CD14-positive monocyte (primary cell): ENCODE measurements at regions not wholly inside any gene's neighbourhood (a gene's known extent, or its start where the extent isn't known, plus 50 kb on each side); places are given as distances from the start of the nearest gene placed in this dataset.

ENCODE experiments used
- DNase-seq, 3 donors: peaks; one replicate each; pipeline ENCODE4 v3.0.0-alpha.2; 2011 to 2022
- H2AFZ ChIP-seq: 2 replicates; pipeline ENCODE4 v1.6.0; 2012; ENCODE audit warnings: mild to moderate bottlenecking, low read depth, low read length, inconsistent platforms; ENCODE audit not compliant: insufficient read depth, poor library complexity, severe bottlenecking
- H3K27ac ChIP-seq, 2 donors: 1 replicate in 1 of 2; 2 replicates in 1 of 2; pipeline ENCODE4 v1.5.1; 2012 to 2013; ENCODE audit warnings: low read length in 2 of 2, control low read depth in 1 of 2, inconsistent platforms in 1 of 2, low read depth in 1 of 2, mild to moderate bottlenecking in 1 of 2
- H3K27me3 ChIP-seq, 2 donors: one replicate each; pipeline versions ENCODE4 v1.6.0 to v1.6.1; 2011 to 2013; ENCODE audit warnings: low read length in 2 of 2; ENCODE audit not compliant: control insufficient read depth in 2 of 2, insufficient read depth in 2 of 2
- H3K36me3 ChIP-seq, 2 donors: replicated peaks in 1 of 2; 1 replicate in 1 of 2; 2 replicates in 1 of 2; pipeline versions ENCODE4 v1.5.1 to v1.6.1; 2012 to 2013; ENCODE audit warnings: low read length in 2 of 2, control low read depth in 1 of 2, inconsistent platforms in 1 of 2, mild to moderate bottlenecking in 1 of 2; ENCODE audit not compliant: insufficient read depth in 2 of 2, control insufficient read depth in 1 of 2
- H3K4me1 ChIP-seq, 2 donors: 1 replicate in 1 of 2; 2 replicates in 1 of 2; pipeline versions ENCODE4 v1.5.1 to v1.6.1; 2012 to 2013; ENCODE audit warnings: low read length in 2 of 2, control low read depth in 1 of 2, inconsistent platforms in 1 of 2, mild to moderate bottlenecking in 1 of 2, moderate library complexity in 1 of 2; ENCODE audit not compliant: insufficient read depth in 2 of 2, control insufficient read depth in 1 of 2
- H3K4me2 ChIP-seq: replicated peaks from 2 replicates; pipeline ENCODE3; 2012; ENCODE audit warnings: low read length, moderate library complexity, mild to moderate bottlenecking; ENCODE audit not compliant: poor library complexity, severe bottlenecking; ENCODE audit errors: extremely low read depth
- H3K4me3 ChIP-seq, 3 experiments: fragments of 200-600 bp in 1 of 3; sonication (generic) in 1 of 3; replicated peaks in 1 of 3; 1 replicate in 2 of 3; 2 replicates in 1 of 3; pipeline ENCODE4 v1.5.1; 2011 to 2013; ENCODE audit warnings: low read length in 3 of 3, mild to moderate bottlenecking in 3 of 3, control low read depth in 2 of 3, low read depth in 2 of 3, inconsistent platforms in 1 of 3, moderate library complexity in 1 of 3
- H3K79me2 ChIP-seq: 2 replicates; pipeline ENCODE4 v1.6.0; 2012; ENCODE audit warnings: mild to moderate bottlenecking, control low read depth, inconsistent platforms, low read length, moderate library complexity; ENCODE audit not compliant: insufficient read depth
- H3K9ac ChIP-seq: 2 replicates; pipeline ENCODE4 v1.6.0; 2017; ENCODE audit warnings: low read length, mild to moderate bottlenecking; ENCODE audit not compliant: insufficient read depth, poor library complexity, severe bottlenecking
- H3K9me3 ChIP-seq, 2 donors: replicated peaks in 1 of 2; 1 replicate in 1 of 2; 2 replicates in 1 of 2; pipeline versions ENCODE4 v1.5.1 to v1.6.1; 2012 to 2013; ENCODE audit warnings: low read length in 2 of 2, control low read depth in 1 of 2; ENCODE audit not compliant: control insufficient read depth in 1 of 2, insufficient read depth in 1 of 2
- H4K20me1 ChIP-seq: 2 replicates; pipeline ENCODE4 v1.6.0; 2012; ENCODE audit warnings: mild to moderate bottlenecking, low read length, control low read depth, moderate library complexity; ENCODE audit not compliant: insufficient read depth
- H3K27ac Mint-ChIP-seq, 7 donors: one replicate each; pipeline ENCODE4 v1.8.0; 2020; ENCODE audit warnings: mild to moderate bottlenecking in 7 of 7, mixed read lengths in 7 of 7, moderate library complexity in 6 of 7, inconsistent platforms in 2 of 7
- H3K27me3 Mint-ChIP-seq, 3 donors: one replicate each; pipeline ENCODE4 v1.8.0; 2021 to 2022; ENCODE audit warnings: low read depth in 3 of 3, mild to moderate bottlenecking in 3 of 3, mixed read lengths in 3 of 3, moderate library complexity in 3 of 3, inconsistent platforms in 1 of 3
- H3K36me3 Mint-ChIP-seq, 2 donors: one replicate each; pipeline ENCODE4 v1.8.0; 2020; ENCODE audit warnings: mixed read lengths in 2 of 2, inconsistent platforms in 1 of 2, mild to moderate bottlenecking in 1 of 2
- H3K4me1 Mint-ChIP-seq: one replicate; pipeline ENCODE4 v1.8.0; 2020; ENCODE audit warnings: mild to moderate bottlenecking, mixed read lengths
- H3K4me3 Mint-ChIP-seq, 2 donors: one replicate each; pipeline ENCODE4 v1.8.0; 2020; ENCODE audit warnings: mild to moderate bottlenecking in 2 of 2, mixed read lengths in 2 of 2, moderate library complexity in 1 of 2
- H3K9me3 Mint-ChIP-seq, 7 donors: one replicate each; pipeline ENCODE4 v1.8.0; 2020 to 2022; ENCODE audit warnings: mixed read lengths in 7 of 7, mild to moderate bottlenecking in 6 of 7, moderate library complexity in 6 of 7, inconsistent platforms in 2 of 7
- WGBS: methylation state at CpG from one replicate; pipeline ENCODE4 v1.1.5; 2013; ENCODE audit warnings: missing lambda C conversion rate; ENCODE audit not compliant: insufficient coverage; 5-methylcytosine and 5-hydroxymethylcytosine counted together
- intact Hi-C, 2 donors: fragments of 100-400 bp; cut with micrococcal nuclease; formaldehyde crosslinking; loops; one replicate each; pipeline versions ENCODE4 v1.15.0 to v1.15.1; 2023
- TF ChIP-seq, protein P1 (sequence below): fragments of 200-600 bp; IDR thresholded peaks from one replicate; pipeline ENCODE4 v1.8.0; 2022; ENCODE audit warnings: antibody characterized with exemption, mild to moderate bottlenecking

DNA sequence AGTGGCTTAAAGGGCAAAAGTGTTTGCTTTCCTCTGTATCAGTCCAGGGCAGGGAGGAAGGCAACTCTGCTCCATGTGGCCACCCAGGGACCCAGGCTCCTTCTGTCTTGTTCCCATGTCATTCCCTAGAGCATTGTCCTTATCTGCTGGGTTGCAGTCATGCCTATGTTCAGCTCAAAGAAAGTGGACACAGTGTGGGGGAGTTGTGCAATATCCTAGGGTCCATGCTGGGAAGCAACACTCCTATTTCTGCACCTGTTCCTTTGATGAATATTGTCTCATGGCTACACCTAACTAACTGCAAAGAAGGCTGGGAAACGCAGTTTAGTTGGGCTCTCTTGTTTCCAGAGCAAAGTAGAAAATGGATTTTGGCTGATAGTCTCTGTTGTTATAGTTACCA, 107.0 kb upstream of the OTUD4 start:
- Mint-ChIP-seq H3K9me3 (peaks cover 0 to 9% (median 0%) of the 10 kb centered on the region in 7 donors), H3K4me1 (no peaks in the 10 kb centered on the region), H3K27ac (no peak overlapping the region), H3K27me3 (no peaks in the 10 kb centered on the region), H3K4me3 (no peak overlapping the region), H3K36me3 (no peaks in the 10 kb centered on the region)
- no peaks in the 10 kb centered on the region for H3K9me3 ChIP-seq
- no peak for DNase-seq
- H4K20me1 ChIP-seq, result no peaks in the 10 kb centered on the region
- TF ChIP-seq, protein P1, sequence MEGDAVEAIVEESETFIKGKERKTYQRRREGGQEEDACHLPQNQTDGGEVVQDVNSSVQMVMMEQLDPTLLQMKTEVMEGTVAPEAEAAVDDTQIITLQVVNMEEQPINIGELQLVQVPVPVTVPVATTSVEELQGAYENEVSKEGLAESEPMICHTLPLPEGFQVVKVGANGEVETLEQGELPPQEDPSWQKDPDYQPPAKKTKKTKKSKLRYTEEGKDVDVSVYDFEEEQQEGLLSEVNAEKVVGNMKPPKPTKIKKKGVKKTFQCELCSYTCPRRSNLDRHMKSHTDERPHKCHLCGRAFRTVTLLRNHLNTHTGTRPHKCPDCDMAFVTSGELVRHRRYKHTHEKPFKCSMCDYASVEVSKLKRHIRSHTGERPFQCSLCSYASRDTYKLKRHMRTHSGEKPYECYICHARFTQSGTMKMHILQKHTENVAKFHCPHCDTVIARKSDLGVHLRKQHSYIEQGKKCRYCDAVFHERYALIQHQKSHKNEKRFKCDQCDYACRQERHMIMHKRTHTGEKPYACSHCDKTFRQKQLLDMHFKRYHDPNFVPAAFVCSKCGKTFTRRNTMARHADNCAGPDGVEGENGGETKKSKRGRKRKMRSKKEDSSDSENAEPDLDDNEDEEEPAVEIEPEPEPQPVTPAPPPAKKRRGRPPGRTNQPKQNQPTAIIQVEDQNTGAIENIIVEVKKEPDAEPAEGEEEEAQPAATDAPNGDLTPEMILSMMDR, result no peak
- WGBS, result no CpG with 5 or more reads among the region's 1 CpG
- H3K79me2 ChIP-seq, result no peaks in the 10 kb centered on the region
- H2AFZ ChIP-seq, result no peak overlapping the region
- H3K4me3 ChIP-seq, result no peak overlapping the region
- H3K27ac ChIP-seq, result no peak overlapping the region
- no peaks in the 10 kb centered on the region for H3K27me3 ChIP-seq
- H3K4me1 ChIP-seq, result no peaks in the 10 kb centered on the region
- no peaks in the 10 kb centered on the region for H3K36me3 ChIP-seq
- H3K9ac ChIP-seq, result no peak overlapping the region
- intact Hi-C loops, result no loop called here
- no peak overlapping the region for H3K4me2 ChIP-seq

DNA sequence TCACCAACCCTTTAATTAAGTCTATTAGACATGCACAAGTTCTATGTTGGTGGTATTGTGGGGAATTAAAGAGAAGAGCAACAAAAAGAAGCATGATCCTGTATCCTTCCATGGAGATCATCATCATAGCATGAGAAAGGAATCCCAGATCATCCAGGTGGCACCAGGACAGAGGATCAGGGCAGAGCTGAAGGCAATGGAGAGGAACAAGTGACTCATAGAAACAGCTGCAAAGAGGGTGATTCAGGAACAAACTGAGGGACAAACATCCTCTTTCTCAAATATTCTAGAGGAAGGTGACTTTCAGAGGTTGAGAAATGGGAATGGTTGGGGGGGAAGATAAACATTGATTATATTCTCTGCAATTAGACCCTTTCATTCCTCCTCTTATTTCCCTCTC, 105.5 kb upstream of the OTUD4 start:
- H3K36me3 ChIP-seq, result no peaks in the 10 kb centered on the region
- DNase-seq, result no peak
- H3K27me3 Mint-ChIP-seq, result no peaks in the 10 kb centered on the region
- H3K27ac ChIP-seq, result no peak overlapping the region
- no peak overlapping the region for H3K4me3 Mint-ChIP-seq
- no peak overlapping the region for H3K27ac Mint-ChIP-seq
- H3K27me3 ChIP-seq, result no peaks in the 10 kb centered on the region
- H3K4me1 ChIP-seq, result no peaks in the 10 kb centered on the region
- no peak overlapping the region for H3K9ac ChIP-seq
- H4K20me1 ChIP-seq, result no peaks in the 10 kb centered on the region
- H2AFZ ChIP-seq, result no peak overlapping the region
- H3K9me3 Mint-ChIP-seq, result peaks cover 0 to 6% (median 0%) of the 10 kb centered on the region in 7 donors
- H3K4me3 ChIP-seq, result no peak overlapping the region
- no peaks in the 10 kb centered on the region for H3K4me1 Mint-ChIP-seq
- TF ChIP-seq, protein P1, result no peak
- no peaks in the 10 kb centered on the region for H3K9me3 ChIP-seq
- no peaks in the 10 kb centered on the region for H3K79me2 ChIP-seq
- H3K4me2 ChIP-seq, result no peak overlapping the region
- intact Hi-C loops, result no loop called here
- no peaks in the 10 kb centered on the region for H3K36me3 Mint-ChIP-seq
